CD4-positive, alpha-beta T cell (primary cell): ENCODE measurements at regions not wholly inside any gene's neighbourhood (a gene's known extent, or its start where the extent isn't known, plus 50 kb on each side); places are given as distances from the start of the nearest gene placed in this dataset.

Source experiments
- ATAC-seq: fragments of 200-7000 bp; cut with Tn5 transposase; one replicate; pipeline ENCODE4 v1.10.0; 2022; ENCODE audit warnings: mild to moderate bottlenecking; ENCODE audit not compliant: poor library complexity
- CTCF ChIA-PET: fragments of 350-600 bp; sonication (Branson Sonifier 250); formaldehyde crosslinking; loops from one replicate; lab custom pipeline; 2021; ENCODE audit warnings: antibody characterized with exemption, inconsistent platforms; lab: Charles Lee
- POLR2A ChIA-PET: fragments of 350-600 bp; sonication (Branson Sonifier 250); formaldehyde crosslinking; loops from one replicate; lab custom pipeline; 2021; ENCODE audit warnings: antibody characterized with exemption, inconsistent platforms; lab: Charles Lee
- DNase-seq, 14 experiments: peaks; one replicate each; pipeline ENCODE4 v3.0.0-alpha.2; 2013 to 2020; ENCODE audit warnings: mixed read lengths in 2 of 14
- H3K27ac ChIP-seq, 2 donors: one replicate each; pipeline versions ENCODE4 v1.5.1 to v1.7.0; 2013; ENCODE audit warnings: low read length in 2 of 2, low read depth in 1 of 2, mild to moderate bottlenecking in 1 of 2
- H3K27me3 ChIP-seq, 2 experiments: 1 replicate in 1 of 2; 2 replicates in 1 of 2; pipeline versions ENCODE4 v1.6.1 to v1.7.0; 2013; ENCODE audit warnings: low read length in 2 of 2, control low read depth in 1 of 2, mild to moderate bottlenecking in 1 of 2, moderate library complexity in 1 of 2; ENCODE audit not compliant: insufficient read depth in 2 of 2, control insufficient read depth in 1 of 2
- H3K36me3 ChIP-seq: one replicate; pipeline ENCODE4 v1.6.1; 2013; ENCODE audit warnings: low read length, control low read depth; ENCODE audit not compliant: insufficient read depth
- H3K4me1 ChIP-seq: one replicate; pipeline ENCODE4 v1.6.1; 2013; ENCODE audit warnings: low read length, control low read depth; ENCODE audit not compliant: insufficient read depth
- H3K4me3 ChIP-seq: one replicate; pipeline ENCODE4 v1.5.1; 2013; ENCODE audit warnings: mild to moderate bottlenecking, low read length, moderate library complexity
- H3K9me3 ChIP-seq, 2 experiments: 1 replicate in 1 of 2; 2 replicates in 1 of 2; pipeline versions ENCODE4 v1.6.1 to v1.7.0; 2013; ENCODE audit warnings: low read length in 2 of 2, mild to moderate bottlenecking in 2 of 2, control low read depth in 1 of 2, moderate library complexity in 1 of 2; ENCODE audit not compliant: control insufficient read depth in 1 of 2, insufficient read depth in 1 of 2
- H3K27ac Mint-ChIP-seq: one replicate; pipeline ENCODE4 v1.8.0; 2020; ENCODE audit warnings: mixed read lengths
- H3K27me3 Mint-ChIP-seq: one replicate; pipeline ENCODE4 v1.8.0; 2021; ENCODE audit warnings: mixed read lengths
- H3K36me3 Mint-ChIP-seq: one replicate; pipeline ENCODE4 v1.8.0; 2021; ENCODE audit warnings: low read depth, mixed read lengths
- H3K4me1 Mint-ChIP-seq: one replicate; pipeline ENCODE4 v1.8.0; 2021; ENCODE audit warnings: low read depth, mixed read lengths
- H3K4me3 Mint-ChIP-seq: one replicate; pipeline ENCODE4 v1.8.0; 2020; ENCODE audit warnings: mild to moderate bottlenecking, mixed read lengths
- H3K9me3 Mint-ChIP-seq: one replicate; pipeline ENCODE4 v1.8.0; 2020; ENCODE audit warnings: mixed read lengths
- intact Hi-C, 2 experiments: fragments of 100-400 bp; cut with DNase I in 1 of 2; cut with micrococcal nuclease in 1 of 2; formaldehyde crosslinking; loops; one replicate each; pipeline versions ENCODE4 v1.15.1 to v1.9.0; 2023 to 2025; cut with DNase I, micrococcal nuclease
- TF ChIP-seq, protein P1 (sequence below): fragments of 200-600 bp; IDR thresholded peaks from one replicate; pipeline ENCODE4 v1.8.0; 2022; ENCODE audit warnings: antibody characterized with exemption, mild to moderate bottlenecking

DNA sequence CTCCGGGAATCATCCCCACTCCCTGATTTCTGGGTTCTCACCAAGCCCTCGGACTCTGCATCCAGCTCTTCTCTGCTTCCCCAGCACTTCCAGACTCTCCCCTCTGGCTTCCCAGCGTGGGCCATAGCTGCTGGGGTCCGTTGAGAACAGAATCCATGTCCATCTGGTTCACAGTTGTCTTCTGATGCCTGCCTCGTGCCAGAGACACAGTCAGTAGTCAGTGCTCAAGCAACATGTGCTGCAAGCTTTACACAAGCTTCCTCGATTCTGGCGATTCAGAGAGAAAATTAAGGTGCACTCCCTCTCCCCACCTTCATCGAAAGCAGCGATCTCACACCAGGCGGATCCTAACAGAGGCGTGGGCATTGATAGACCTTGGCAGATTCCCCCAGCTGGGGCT, 495.5 kb downstream of the TBC1D22A start:
- Mint-ChIP-seq H3K27me3 (peaks cover 30% of the 10 kb centered on the region), H3K4me1 (no peaks in the 10 kb centered on the region), H3K27ac (no peak overlapping the region), H3K9me3 (no peaks in the 10 kb centered on the region), H3K36me3 (no peaks in the 10 kb centered on the region), H3K4me3 (no peak overlapping the region)
- intact Hi-C loops, result no loop called here
- Histone ChIP-seq H3K27me3 (peaks cover 0 to 10% of the 10 kb centered on the region in 2 experiments), H3K36me3 (no peaks in the 10 kb centered on the region), H3K27ac (no peak overlapping the region), H3K4me1 (no peaks in the 10 kb centered on the region), H3K4me3 (no peak overlapping the region), H3K9me3 (peaks cover 0 to 4% of the 10 kb centered on the region in 2 experiments)
- no peak for DNase-seq
- ChIA-PET CTCF (no interaction called here), POLR2A (no interaction called here)
- no peak for ATAC-seq
- TF ChIP-seq, protein P1, sequence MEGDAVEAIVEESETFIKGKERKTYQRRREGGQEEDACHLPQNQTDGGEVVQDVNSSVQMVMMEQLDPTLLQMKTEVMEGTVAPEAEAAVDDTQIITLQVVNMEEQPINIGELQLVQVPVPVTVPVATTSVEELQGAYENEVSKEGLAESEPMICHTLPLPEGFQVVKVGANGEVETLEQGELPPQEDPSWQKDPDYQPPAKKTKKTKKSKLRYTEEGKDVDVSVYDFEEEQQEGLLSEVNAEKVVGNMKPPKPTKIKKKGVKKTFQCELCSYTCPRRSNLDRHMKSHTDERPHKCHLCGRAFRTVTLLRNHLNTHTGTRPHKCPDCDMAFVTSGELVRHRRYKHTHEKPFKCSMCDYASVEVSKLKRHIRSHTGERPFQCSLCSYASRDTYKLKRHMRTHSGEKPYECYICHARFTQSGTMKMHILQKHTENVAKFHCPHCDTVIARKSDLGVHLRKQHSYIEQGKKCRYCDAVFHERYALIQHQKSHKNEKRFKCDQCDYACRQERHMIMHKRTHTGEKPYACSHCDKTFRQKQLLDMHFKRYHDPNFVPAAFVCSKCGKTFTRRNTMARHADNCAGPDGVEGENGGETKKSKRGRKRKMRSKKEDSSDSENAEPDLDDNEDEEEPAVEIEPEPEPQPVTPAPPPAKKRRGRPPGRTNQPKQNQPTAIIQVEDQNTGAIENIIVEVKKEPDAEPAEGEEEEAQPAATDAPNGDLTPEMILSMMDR, result no peak

GRCh38 chr22:47257566-47257965, 495.1 kb downstream of the TBC1D22A start:
- Histone ChIP-seq H3K27me3 (peaks cover 0 to 10% of the 10 kb centered on the region in 2 experiments), H3K36me3 (no peaks in the 10 kb centered on the region), H3K4me3 (no peak overlapping the region), H3K27ac (no peak overlapping the region), H3K9me3 (peaks cover 0 to 4% of the 10 kb centered on the region in 2 experiments), H3K4me1 (no peaks in the 10 kb centered on the region)
- Mint-ChIP-seq H3K4me3 (no peak overlapping the region), H3K36me3 (no peaks in the 10 kb centered on the region), H3K27me3 (peaks cover 30% of the 10 kb centered on the region), H3K9me3 (no peaks in the 10 kb centered on the region), H3K4me1 (no peaks in the 10 kb centered on the region), H3K27ac (no peak overlapping the region)
- TF ChIP-seq, protein P1, result no peak
- ChIA-PET CTCF (no interaction called here), POLR2A (no interaction called here)
- ATAC-seq, result no peak
- no peak for DNase-seq
- intact Hi-C loops, result no loop called here

DNA sequence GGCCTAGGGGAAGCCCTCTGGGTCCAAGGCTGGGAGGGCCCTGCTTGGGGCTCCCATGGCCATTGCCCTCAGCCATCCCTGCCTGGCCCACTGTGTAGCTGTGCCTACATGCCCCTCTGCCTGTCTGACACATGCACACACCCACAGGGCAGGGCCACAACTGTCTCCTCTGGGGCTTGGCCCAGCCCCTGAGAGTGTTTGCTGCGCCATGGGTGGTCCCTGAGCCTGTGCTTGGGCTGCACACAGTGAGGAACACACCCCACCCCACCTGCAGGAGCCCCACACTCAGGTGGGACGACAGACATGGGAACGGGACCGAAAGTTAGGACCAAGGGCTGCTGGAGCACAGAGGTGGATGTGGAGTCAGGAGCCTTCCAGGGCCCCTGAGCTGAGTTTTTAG, 489.5 kb downstream of the TBC1D22A start:
- intact Hi-C loops, result no loop called here
- Histone ChIP-seq H3K27me3 (no peaks in the 10 kb centered on the region), H3K4me3 (no peak overlapping the region), H3K36me3 (no peaks in the 10 kb centered on the region), H3K27ac (no peak overlapping the region), H3K4me1 (no peaks in the 10 kb centered on the region), H3K9me3 (peaks cover 0 to 13% of the 10 kb centered on the region in 2 experiments)
- Mint-ChIP-seq H3K36me3 (no peaks in the 10 kb centered on the region), H3K9me3 (no peaks in the 10 kb centered on the region), H3K4me1 (no peaks in the 10 kb centered on the region), H3K27ac (no peak overlapping the region), H3K27me3 (peaks cover 25% of the 10 kb centered on the region), H3K4me3 (no peak overlapping the region)
- TF ChIP-seq, protein P1, result no peak
- ATAC-seq (no peak), DNase-seq (no peak)
- CTCF ChIA-PET, result no interaction called here
- POLR2A ChIA-PET, result no interaction called here
